ENCODE measurements at regions not wholly inside any gene's neighbourhood (a gene's known extent, or its start where the extent isn't known, plus 50 kb on each side); places are given as distances from the start of the nearest gene placed in this dataset.

- Histone ChIP-seq H3K27me3 (ENCODE audit: control insufficient read depth, insufficient read depth, low read length) (no peaks in the 10 kb centered on the region), H3K4me3 (ENCODE audit: low read depth, low read length) (no peak overlapping the region), H3K36me3 (ENCODE audit: control insufficient read depth, insufficient read depth, low read length) (no peaks in the 10 kb centered on the region)
- CTCF ChIA-PET, result no interaction called here
- no peak for TF ChIP-seq CTCF (IDR thresholded peaks at IDR 0.05; ENCODE audit: insufficient read depth, low read depth, low read length)
- no peak for DNase-seq (ENCODE audit: low read depth)
- POLR2A ChIA-PET, result no interaction called here
These were observed 300.4 kb upstream of the B3GAT1 start for GRCh38 chr11:134712228-134713145.

- TF ChIP-seq CTCF (IDR thresholded peaks at IDR 0.05; ENCODE audit: insufficient read depth, low read depth, low read length), result no peak
- ChIA-PET CTCF (no interaction called here), POLR2A (no interaction called here)
- no peak for DNase-seq (ENCODE audit: low read depth)
- H3K4me3 ChIP-seq (ENCODE audit: low read depth, low read length), result no peak overlapping the region
- no peaks in the 10 kb centered on the region for H3K36me3 ChIP-seq (ENCODE audit: control insufficient read depth, insufficient read depth, low read length)
- no peaks in the 10 kb centered on the region for H3K27me3 ChIP-seq (ENCODE audit: control insufficient read depth, insufficient read depth, low read length)
These were observed 299.5 kb upstream of the B3GAT1 start for GRCh38 chr11:134711588-134711987.

GRCh38 chr11:134710861-134711407, 298.9 kb upstream of the B3GAT1 start:
- no peak for TF ChIP-seq CTCF (IDR thresholded peaks at IDR 0.05; ENCODE audit: insufficient read depth, low read depth, low read length)
- CTCF ChIA-PET, result no interaction called here
- POLR2A ChIA-PET, result no interaction called here
- no peak for DNase-seq (ENCODE audit: low read depth)
- Histone ChIP-seq H3K4me3 (ENCODE audit: low read depth, low read length) (no peak overlapping the region), H3K36me3 (ENCODE audit: control insufficient read depth, insufficient read depth, low read length) (no peaks in the 10 kb centered on the region), H3K27me3 (ENCODE audit: control insufficient read depth, insufficient read depth, low read length) (no peaks in the 10 kb centered on the region)

DNA sequence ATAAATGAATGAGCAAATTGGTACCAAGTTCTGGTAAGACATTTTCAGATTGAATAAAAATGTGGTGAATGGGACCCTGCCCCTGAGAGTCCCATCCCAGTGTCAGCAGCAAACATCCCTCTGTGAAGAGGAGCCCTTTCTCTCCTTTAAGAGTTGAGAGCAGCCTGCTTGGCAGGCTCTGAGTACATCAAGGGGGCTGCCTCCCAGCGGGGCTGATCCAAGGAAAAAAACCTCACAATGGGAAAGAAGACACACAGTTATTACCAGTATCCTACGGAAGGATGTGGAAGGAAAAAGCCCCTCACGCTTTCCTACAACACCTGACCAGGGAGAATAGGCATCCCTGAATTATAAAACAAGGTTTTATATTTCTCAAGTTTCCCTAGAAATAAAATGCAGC, 293.8 kb upstream of the B3GAT1 start:
- Histone ChIP-seq H3K27me3 (ENCODE audit: control insufficient read depth, insufficient read depth, low read length) (no peaks in the 10 kb centered on the region), H3K4me3 (ENCODE audit: low read depth, low read length) (no peak overlapping the region), H3K36me3 (ENCODE audit: control insufficient read depth, insufficient read depth, low read length) (no peaks in the 10 kb centered on the region)
- TF ChIP-seq CTCF (IDR thresholded peaks at IDR 0.05; ENCODE audit: insufficient read depth, low read depth, low read length), result no peak
- ChIA-PET POLR2A (no interaction called here), CTCF (no interaction called here)
- DNase-seq (ENCODE audit: low read depth), result no peak

DNA sequence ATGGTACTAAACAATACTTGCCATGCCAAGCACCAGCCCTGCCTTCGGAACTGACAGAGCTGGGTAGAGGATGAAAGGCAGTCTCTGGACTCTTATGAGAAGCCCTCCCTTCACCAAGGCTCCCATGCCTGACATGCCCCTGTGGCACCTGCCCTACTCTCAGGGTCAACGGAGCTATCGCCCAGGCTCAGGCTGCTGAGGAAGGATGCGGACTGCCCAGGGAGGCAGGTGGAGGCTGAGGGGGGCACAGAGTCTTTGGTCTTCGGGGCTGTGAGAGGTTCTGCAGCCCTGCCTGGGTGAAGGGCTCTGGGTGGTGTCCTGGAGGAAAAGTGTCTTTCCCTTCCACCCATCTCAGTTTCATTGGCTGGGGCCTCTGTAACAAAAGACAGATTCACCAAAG, 290.8 kb upstream of the B3GAT1 start:
- Histone ChIP-seq H3K27me3 (ENCODE audit: control insufficient read depth, insufficient read depth, low read length) (no peaks in the 10 kb centered on the region), H3K4me3 (ENCODE audit: low read depth, low read length) (no peak overlapping the region), H3K36me3 (ENCODE audit: control insufficient read depth, insufficient read depth, low read length) (no peaks in the 10 kb centered on the region)
- ChIA-PET CTCF (no interaction called here), POLR2A (no interaction called here)
- TF ChIP-seq CTCF (IDR thresholded peaks at IDR 0.05; ENCODE audit: insufficient read depth, low read depth, low read length), result no peak
- no peak for DNase-seq (ENCODE audit: low read depth)

All from BJ (cell line).